ENCODE measurements at regions not wholly inside any gene's neighbourhood (a gene's known extent, or its start where the extent isn't known, plus 50 kb on each side); places are given as distances from the start of the nearest gene placed in this dataset.

- no peak overlapping the region for H4K91ac ChIP-seq (ENCODE audit: insufficient read length, low read depth, low read length)
- WGBS (ENCODE audit: extremely low coverage, insufficient read length, low lambda C conversion rate), result no CpG with 5 or more reads among the region's 49 CpGs
- H3K9ac ChIP-seq (ENCODE audit: extremely low read depth, insufficient read length, low read length), result peak overlapping the region; percentile 99
These were observed 93.9 kb upstream of the BTN3A2 start for GRCh38 chr6:26270903-26271667.

More at GRCh38 chr6:26270903-26271667, 93.9 kb upstream of the BTN3A2 start:
- no peak overlapping the region for H2AFZ ChIP-seq (ENCODE audit: low read length)
- H3K4ac ChIP-seq (ENCODE audit: low read depth, low read length), result no peak overlapping the region; the same call in 1 of the 2 replicates
- H2BK120ac ChIP-seq (ENCODE audit: low read depth, low read length, poor library complexity, severe bottlenecking), result no peak overlapping the region
- peak overlapping the region; percentile 92 for H3K4me2 ChIP-seq (ENCODE audit: insufficient read depth, insufficient read length, low read length)
- Mint-ChIP-seq H3K9me3 (no peaks in the 10 kb centered on the region), H3K27ac (peak overlapping the region in 2 of 3 experiments; percentile 98 to 99), H3K4me3 (no peak overlapping the region), H3K36me3 (ENCODE audit: insufficient read depth in 1 of 3, low read depth in 3 of 3) (no peaks in the 10 kb centered on the region; a peak in 2 of 7 replicates), H3K4me1 (peaks cover 29 to 31% of the 10 kb centered on the region in 2 experiments), H3K27me3 (ENCODE audit: low read depth) (peaks cover 3% of the 10 kb centered on the region; the same call in 1 of the 2 replicates)
- H3K4me1 ChIP-seq (ENCODE audit: insufficient read depth, low read length), result peaks cover 3% of the 10 kb centered on the region; the same call in 1 of the 2 replicates
- no peaks in the 10 kb centered on the region for H3K79me1 ChIP-seq (ENCODE audit: insufficient read depth, low read depth, low read length, poor library complexity, severe bottlenecking)
- H4K8ac ChIP-seq (replicated peaks; ENCODE audit: insufficient read length, low read depth, low read length), result no peak overlapping the region
- peaks cover 23% of the 10 kb centered on the region for H3K23me2 ChIP-seq (ENCODE audit: insufficient read length, low read depth, low read length, poor library complexity, severe bottlenecking)
- H4K5ac ChIP-seq (ENCODE audit: insufficient read length, low read depth, low read length), result no peak overlapping the region
- DNase-seq, result peak; percentile 86
- H2BK15ac ChIP-seq (ENCODE audit: low read depth, low read length), result no peak overlapping the region
- H3K56ac ChIP-seq (ENCODE audit: insufficient read length, low read depth, low read length), result peak overlapping the region; percentile 83
- H2AK5ac ChIP-seq (ENCODE audit: insufficient read length, low read length), result no peak overlapping the region
- no peak overlapping the region for H3T11ph ChIP-seq (ENCODE audit: low read length)
- H3K14ac ChIP-seq (ENCODE audit: insufficient read depth, low read length), result peak overlapping the region; percentile 96
- no peak overlapping the region for H2BK20ac ChIP-seq (ENCODE audit: low read depth, low read length, poor library complexity, severe bottlenecking)
- TF ChIP-seq CTCF (conservative IDR thresholded peaks at IDR 0.05), result no peak
- no peak overlapping the region for H3K23ac ChIP-seq (ENCODE audit: insufficient read length, low read depth, low read length)
- H2BK5ac ChIP-seq (ENCODE audit: insufficient read length, low read length), result peak overlapping the region; percentile 93
- H3K79me2 ChIP-seq (ENCODE audit: insufficient read depth, low read length), result no peaks in the 10 kb centered on the region; the same call in 1 of the 2 replicates
- no peaks in the 10 kb centered on the region for H3K9me3 ChIP-seq (ENCODE audit: control insufficient read depth, low read depth, low read length)
- H3K18ac ChIP-seq (ENCODE audit: insufficient read length, low read depth, low read length), result peak overlapping the region; percentile 91
- H3K27ac ChIP-seq (ENCODE audit: insufficient read length, low read depth, low read length), result peak overlapping the region; percentile 86
- no peaks in the 10 kb centered on the region for H4K20me1 ChIP-seq (ENCODE audit: control insufficient read depth, insufficient read depth, insufficient read length)
- no peaks in the 10 kb centered on the region for H3K27me3 ChIP-seq (ENCODE audit: insufficient read depth, low read length)
- no peak overlapping the region for H2BK12ac ChIP-seq (ENCODE audit: insufficient read length, low read depth, low read length)

All from H9 (cell line).